Sigmoid colon (tissue), 4 donors: ENCODE measurements at regions not wholly inside any gene's neighbourhood (a gene's known extent, or its start where the extent isn't known, plus 50 kb on each side); places are given as distances from the start of the nearest gene placed in this dataset.

Source experiments
- CTCF ChIP-seq, 4 experiments: fragments of 450-650 bp in 3 of 4; fragments of 200-600 bp in 1 of 4; IDR thresholded peaks; one replicate each; pipeline ENCODE4 v1.5.1; 2016 to 2019; ENCODE audit warnings: antibody characterized with exemption in 4 of 4, mild to moderate bottlenecking in 3 of 4, moderate library complexity in 2 of 4
- EP300 ChIP-seq, 4 donors: sonication (generic); formaldehyde crosslinking; IDR thresholded peaks; one replicate each; pipeline ENCODE4 v1.6.1; 2017; ENCODE audit warnings: antibody characterized with exemption in 4 of 4
- POLR2AphosphoS5 ChIP-seq, 4 donors: sonication (generic); formaldehyde crosslinking; IDR thresholded peaks; one replicate each; pipeline ENCODE4 v1.6.1; 2017; ENCODE audit warnings: antibody characterized with exemption in 4 of 4

GRCh38 chr2:176907341-176907740, 305.3 kb upstream of the HNRNPA3 start:
- TF ChIP-seq CTCF (IDR thresholded peaks at IDR 0.05), result no peak
- no peak for TF ChIP-seq EP300 (IDR thresholded peaks at IDR 0.05)
- no peak for TF ChIP-seq POLR2AphosphoS5 (IDR thresholded peaks at IDR 0.05)
